ENCODE measurements at regions not wholly inside any gene's neighbourhood (a gene's known extent, or its start where the extent isn't known, plus 50 kb on each side); places are given as distances from the start of the nearest gene placed in this dataset.

- TF ChIP-seq CTCF (IDR thresholded peaks at IDR 0.05) (no peak), POLR2A (IDR thresholded peaks at IDR 0.05) (no peak)
Observed at GRCh38 chr7:81297317-81297716, 378.5 kb upstream of the SEMA3C start.
